ENCODE measurements at regions not wholly inside any gene's neighbourhood (a gene's known extent, or its start where the extent isn't known, plus 50 kb on each side); places are given as distances from the start of the nearest gene placed in this dataset.

DNA sequence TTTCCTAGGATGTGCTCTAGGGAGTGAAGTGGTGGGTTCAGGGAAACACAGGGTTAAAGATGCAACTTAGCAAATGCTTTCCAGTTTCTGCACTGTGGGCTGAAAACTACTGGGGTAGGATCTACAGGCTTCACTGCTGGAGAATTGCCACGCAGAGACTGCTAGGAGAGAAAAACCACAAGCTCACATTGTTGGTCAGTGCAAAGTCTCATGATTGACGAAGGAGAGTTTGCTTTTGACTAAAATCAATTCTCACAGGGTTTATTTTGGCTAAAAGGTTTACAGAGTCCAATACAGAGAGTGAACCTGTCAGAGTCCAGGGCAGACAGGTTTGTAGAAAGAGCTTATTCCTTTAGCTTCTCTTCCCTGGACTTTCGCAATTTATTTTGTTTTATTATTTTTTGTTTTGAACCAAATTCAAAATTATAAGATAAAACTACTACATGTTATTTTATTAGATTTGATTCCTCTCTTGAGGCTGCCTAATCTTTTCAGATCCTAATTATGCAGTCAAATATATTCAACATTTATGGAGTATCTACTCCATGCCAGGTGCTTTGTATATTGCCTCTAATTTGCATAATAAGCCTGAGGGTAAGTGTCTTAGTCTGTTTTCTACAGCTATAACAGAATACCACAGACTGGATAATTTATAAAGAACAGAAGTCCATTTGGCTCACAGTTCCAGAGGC, 64.7 kb downstream of the MTNR1B start:
- TF ChIP-seq MYC (IDR thresholded peaks at IDR 0.05; ENCODE audit: low read depth, low read length) (no peak), MYC (CRISPR knock-in tag; IDR thresholded peaks at IDR 0.05; ENCODE audit: borderline replicate concordance, low read depth) (no peak), TSHZ1 (CRISPR knock-in tag; IDR thresholded peaks at IDR 0.05) (no peak), ZNF197 (CRISPR knock-in tag; IDR thresholded peaks at IDR 0.05; ENCODE audit: low read depth) (no peak), GATA2 (CRISPR knock-in tag; IDR thresholded peaks at IDR 0.05) (no peak), HDAC2 (IDR thresholded peaks at IDR 0.05) (no peak), ILK (tag; IDR thresholded peaks at IDR 0.05; ENCODE audit: borderline replicate concordance, low read depth) (no peak), GABPB1 (CRISPR knock-in tag; IDR thresholded peaks at IDR 0.05) (no peak), POLR2AphosphoS5 (IDR thresholded peaks at IDR 0.05; ENCODE audit: control insufficient read depth, insufficient read depth, low read depth, low read length) (no peak)
- TF ChIP-seq, protein P1, sequence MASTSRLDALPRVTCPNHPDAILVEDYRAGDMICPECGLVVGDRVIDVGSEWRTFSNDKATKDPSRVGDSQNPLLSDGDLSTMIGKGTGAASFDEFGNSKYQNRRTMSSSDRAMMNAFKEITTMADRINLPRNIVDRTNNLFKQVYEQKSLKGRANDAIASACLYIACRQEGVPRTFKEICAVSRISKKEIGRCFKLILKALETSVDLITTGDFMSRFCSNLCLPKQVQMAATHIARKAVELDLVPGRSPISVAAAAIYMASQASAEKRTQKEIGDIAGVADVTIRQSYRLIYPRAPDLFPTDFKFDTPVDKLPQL (IDR thresholded peaks at IDR 0.05; ENCODE audit: extremely low read depth, insufficient read length): no peak
- TF ChIP-seq, protein P2, sequence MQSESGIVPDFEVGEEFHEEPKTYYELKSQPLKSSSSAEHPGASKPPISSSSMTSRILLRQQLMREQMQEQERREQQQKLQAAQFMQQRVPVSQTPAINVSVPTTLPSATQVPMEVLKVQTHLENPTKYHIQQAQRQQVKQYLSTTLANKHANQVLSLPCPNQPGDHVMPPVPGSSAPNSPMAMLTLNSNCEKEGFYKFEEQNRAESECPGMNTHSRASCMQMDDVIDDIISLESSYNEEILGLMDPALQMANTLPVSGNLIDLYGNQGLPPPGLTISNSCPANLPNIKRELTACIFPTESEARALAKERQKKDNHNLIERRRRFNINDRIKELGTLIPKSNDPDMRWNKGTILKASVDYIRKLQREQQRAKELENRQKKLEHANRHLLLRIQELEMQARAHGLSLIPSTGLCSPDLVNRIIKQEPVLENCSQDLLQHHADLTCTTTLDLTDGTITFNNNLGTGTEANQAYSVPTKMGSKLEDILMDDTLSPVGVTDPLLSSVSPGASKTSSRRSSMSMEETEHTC (IDR thresholded peaks at IDR 0.05): no peak
- TF ChIP-seq, protein P3, sequence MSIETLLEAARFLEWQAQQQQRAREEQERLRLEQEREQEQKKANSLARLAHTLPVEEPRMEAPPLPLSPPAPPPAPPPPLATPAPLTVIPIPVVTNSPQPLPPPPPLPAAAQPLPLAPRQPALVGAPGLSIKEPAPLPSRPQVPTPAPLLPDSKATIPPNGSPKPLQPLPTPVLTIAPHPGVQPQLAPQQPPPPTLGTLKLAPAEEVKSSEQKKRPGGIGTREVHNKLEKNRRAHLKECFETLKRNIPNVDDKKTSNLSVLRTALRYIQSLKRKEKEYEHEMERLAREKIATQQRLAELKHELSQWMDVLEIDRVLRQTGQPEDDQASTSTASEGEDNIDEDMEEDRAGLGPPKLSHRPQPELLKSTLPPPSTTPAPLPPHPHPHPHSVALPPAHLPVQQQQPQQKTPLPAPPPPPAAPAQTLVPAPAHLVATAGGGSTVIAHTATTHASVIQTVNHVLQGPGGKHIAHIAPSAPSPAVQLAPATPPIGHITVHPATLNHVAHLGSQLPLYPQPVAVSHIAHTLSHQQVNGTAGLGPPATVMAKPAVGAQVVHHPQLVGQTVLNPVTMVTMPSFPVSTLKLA (conservative IDR thresholded peaks at IDR 0.05): no peak
